H1 (cell line): ENCODE measurements at regions not wholly inside any gene's neighbourhood (a gene's known extent, or its start where the extent isn't known, plus 50 kb on each side); places are given as distances from the start of the nearest gene placed in this dataset.

Source experiments
- POLR2AphosphoS5 ChIP-seq: IDR thresholded peaks from 2 replicates; pipeline ENCODE4 v1.6.1; 2011; ENCODE audit warnings: low read depth, low read length
- SIN3A ChIP-seq, 2 experiments: IDR thresholded peaks in 1 of 2; conservative IDR thresholded peaks in 1 of 2; 2 replicates each; pipeline ENCODE4 v1.6.1; 2011 to 2012; ENCODE audit warnings: low read length in 2 of 2, improper control_type of control experiment in 1 of 2, low read depth in 1 of 2, mild to moderate bottlenecking in 1 of 2
- TF ChIP-seq, protein P1 (sequence below), 3 experiments: IDR thresholded peaks; 1 replicate in 2 of 3; 2 replicates in 1 of 3; pipeline versions ENCODE4 v1.5.1 to v1.6.1; 2011; ENCODE audit warnings: low read length in 3 of 3, mild to moderate bottlenecking in 3 of 3, inconsistent platforms in 2 of 3, low read depth in 1 of 3, moderate library complexity in 1 of 3; ENCODE audit not compliant: insufficient read depth in 1 of 3; ENCODE audit errors: control extremely low read depth in 1 of 3

DNA sequence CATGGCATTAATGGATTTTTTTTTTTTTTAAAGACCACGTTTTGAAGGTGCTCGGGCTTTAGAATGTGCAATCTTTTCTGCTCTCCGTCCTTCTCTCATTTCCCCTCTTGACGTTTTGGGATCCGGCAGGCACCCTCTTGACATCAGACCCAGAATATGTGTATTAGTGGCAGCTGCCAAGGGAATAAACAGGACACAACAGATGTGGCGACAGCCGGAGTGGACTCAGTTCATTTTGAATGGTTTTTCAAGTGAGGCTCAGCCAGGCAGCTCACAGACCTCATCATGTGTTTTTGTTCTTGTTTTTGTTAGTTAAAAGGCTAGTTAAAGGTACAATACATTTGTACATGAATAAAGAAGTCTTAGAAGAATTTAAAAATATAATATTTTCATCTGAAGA is 365.0 kb upstream of the SEMA6A start:
- TF ChIP-seq POLR2AphosphoS5 = no peak
- TF ChIP-seq SIN3A (conservative IDR thresholded peaks at IDR 0.05 in 1 of 2, IDR thresholded peaks at IDR 0.05 in 1 of 2; ENCODE audit: low read depth in 1 of 2, low read length in 2 of 2) = no peak
- TF ChIP-seq, protein P1, sequence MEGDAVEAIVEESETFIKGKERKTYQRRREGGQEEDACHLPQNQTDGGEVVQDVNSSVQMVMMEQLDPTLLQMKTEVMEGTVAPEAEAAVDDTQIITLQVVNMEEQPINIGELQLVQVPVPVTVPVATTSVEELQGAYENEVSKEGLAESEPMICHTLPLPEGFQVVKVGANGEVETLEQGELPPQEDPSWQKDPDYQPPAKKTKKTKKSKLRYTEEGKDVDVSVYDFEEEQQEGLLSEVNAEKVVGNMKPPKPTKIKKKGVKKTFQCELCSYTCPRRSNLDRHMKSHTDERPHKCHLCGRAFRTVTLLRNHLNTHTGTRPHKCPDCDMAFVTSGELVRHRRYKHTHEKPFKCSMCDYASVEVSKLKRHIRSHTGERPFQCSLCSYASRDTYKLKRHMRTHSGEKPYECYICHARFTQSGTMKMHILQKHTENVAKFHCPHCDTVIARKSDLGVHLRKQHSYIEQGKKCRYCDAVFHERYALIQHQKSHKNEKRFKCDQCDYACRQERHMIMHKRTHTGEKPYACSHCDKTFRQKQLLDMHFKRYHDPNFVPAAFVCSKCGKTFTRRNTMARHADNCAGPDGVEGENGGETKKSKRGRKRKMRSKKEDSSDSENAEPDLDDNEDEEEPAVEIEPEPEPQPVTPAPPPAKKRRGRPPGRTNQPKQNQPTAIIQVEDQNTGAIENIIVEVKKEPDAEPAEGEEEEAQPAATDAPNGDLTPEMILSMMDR (IDR thresholded peaks at IDR 0.05; ENCODE audit: control extremely low read depth in 1 of 3, insufficient read depth in 1 of 3, low read depth in 1 of 3, low read length in 3 of 3) = no peak
